ENCODE measurements at regions not wholly inside any gene's neighbourhood (a gene's known extent, or its start where the extent isn't known, plus 50 kb on each side); places are given as distances from the start of the nearest gene placed in this dataset.

DNA sequence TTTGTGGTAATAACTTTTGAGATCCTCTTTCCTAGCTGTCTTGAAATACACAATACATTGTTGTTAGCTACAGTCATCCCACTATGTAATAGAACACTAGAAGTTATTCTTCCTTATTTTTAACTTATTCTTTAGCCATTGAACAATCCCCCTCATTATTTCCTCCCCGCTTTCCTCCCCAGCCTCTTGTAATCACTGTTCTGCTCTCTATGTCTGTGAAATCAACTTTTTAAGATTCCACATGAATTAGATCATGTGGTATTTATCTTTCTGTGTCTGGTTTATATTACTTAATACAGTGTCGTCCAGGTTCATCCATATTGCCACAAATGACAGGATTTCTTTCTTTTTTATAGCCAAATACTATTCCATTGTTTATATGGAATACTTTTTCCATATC lies 72.9 kb downstream of the SLC10A2 start:
- H3K27ac Mint-ChIP-seq: no peak overlapping the region
- no peaks in the 10 kb centered on the region for H3K27me3 Mint-ChIP-seq
- no peak for DNase-seq
- no peaks in the 10 kb centered on the region for H3K36me3 Mint-ChIP-seq (ENCODE audit: insufficient read depth)
- ATAC-seq (replicated peaks): no peak
- H3K4me1 Mint-ChIP-seq (ENCODE audit: low read depth in 2 of 2): no peaks in the 10 kb centered on the region
- peaks cover 0 to 3% of the 10 kb centered on the region in 2 donors for H3K9me3 Mint-ChIP-seq
- H3K4me3 Mint-ChIP-seq: no peak overlapping the region

DNA sequence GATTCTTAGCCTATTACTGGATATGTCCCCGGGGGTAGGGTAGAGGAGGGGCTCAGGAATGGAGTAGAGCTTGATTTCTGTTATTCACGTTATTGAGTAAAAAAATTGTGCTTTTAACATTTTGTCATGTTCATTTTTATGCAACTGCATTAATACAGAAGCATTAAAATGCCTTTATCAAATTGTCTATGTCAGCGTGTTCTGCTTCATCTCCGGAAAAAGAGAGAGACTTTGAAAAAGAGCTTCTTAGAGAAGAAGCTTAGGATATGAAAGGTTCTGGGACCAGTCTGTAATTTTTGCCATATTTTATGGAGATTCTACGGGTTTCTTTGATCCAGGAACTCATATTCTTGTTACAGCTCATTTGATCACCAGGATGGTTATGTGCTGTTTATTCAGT lies 82.0 kb downstream of the SLC10A2 start:
- Mint-ChIP-seq H3K36me3 (ENCODE audit: insufficient read depth) (no peaks in the 10 kb centered on the region), H3K9me3 (peaks cover 0 to 10% of the 10 kb centered on the region in 2 donors), H3K27me3 (peaks cover 17 to 21% of the 10 kb centered on the region in 2 donors), H3K4me3 (no peak overlapping the region), H3K4me1 (ENCODE audit: low read depth in 2 of 2) (no peaks in the 10 kb centered on the region), H3K27ac (no peak overlapping the region)
- DNase-seq (no peak), ATAC-seq (replicated peaks) (no peak)

- Mint-ChIP-seq H3K27me3 (peaks cover 17 to 21% of the 10 kb centered on the region in 2 donors), H3K9me3 (peaks cover 0 to 8% of the 10 kb centered on the region in 2 donors), H3K4me1 (ENCODE audit: low read depth in 2 of 2) (no peaks in the 10 kb centered on the region), H3K36me3 (ENCODE audit: insufficient read depth) (no peaks in the 10 kb centered on the region), H3K4me3 (no peak overlapping the region), H3K27ac (no peak overlapping the region)
- no peak for ATAC-seq (replicated peaks)
- DNase-seq: no peak
These were observed 82.7 kb downstream of the SLC10A2 start for GRCh38 chr13:102983496-102983895.

DNA sequence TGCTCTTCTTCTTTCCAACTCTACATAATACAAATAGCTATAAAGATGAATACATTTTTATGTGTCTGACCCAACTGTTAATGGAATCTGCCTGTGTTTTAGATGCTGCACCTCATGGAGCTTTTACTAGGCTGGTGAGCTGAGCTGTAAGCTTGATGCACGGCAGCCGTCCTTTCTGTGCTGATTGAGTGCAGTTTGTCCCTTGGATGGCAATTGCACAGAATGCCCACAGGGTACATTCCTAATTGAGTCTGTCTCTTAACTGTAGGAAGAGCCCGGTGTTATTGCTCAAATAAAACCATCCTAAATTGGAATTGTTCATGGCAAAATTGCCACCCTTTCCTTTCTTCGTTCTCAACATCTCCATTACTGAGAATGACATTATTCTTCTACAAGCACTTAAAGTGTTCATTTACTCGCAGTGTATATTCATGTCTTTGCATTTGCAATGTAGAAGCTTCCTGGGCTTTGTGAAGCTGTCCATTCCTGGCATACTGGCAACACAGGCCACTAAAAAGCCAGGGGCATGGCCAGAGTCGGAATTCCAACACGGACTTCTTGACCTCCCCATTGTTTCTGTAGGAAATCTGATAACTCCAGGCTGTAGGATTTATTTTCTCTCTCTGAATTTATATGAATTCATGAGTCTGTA lies 85.8 kb downstream of the SLC10A2 start:
- ATAC-seq (replicated peaks): no peak
- Mint-ChIP-seq H3K27ac (no peak overlapping the region), H3K9me3 (peaks cover 0 to 2% of the 10 kb centered on the region in 2 donors), H3K27me3 (peaks cover 18 to 21% of the 10 kb centered on the region in 2 donors), H3K4me3 (no peak overlapping the region), H3K36me3 (ENCODE audit: insufficient read depth) (no peaks in the 10 kb centered on the region), H3K4me1 (ENCODE audit: low read depth in 2 of 2) (no peaks in the 10 kb centered on the region)
- no peak for DNase-seq

DNA sequence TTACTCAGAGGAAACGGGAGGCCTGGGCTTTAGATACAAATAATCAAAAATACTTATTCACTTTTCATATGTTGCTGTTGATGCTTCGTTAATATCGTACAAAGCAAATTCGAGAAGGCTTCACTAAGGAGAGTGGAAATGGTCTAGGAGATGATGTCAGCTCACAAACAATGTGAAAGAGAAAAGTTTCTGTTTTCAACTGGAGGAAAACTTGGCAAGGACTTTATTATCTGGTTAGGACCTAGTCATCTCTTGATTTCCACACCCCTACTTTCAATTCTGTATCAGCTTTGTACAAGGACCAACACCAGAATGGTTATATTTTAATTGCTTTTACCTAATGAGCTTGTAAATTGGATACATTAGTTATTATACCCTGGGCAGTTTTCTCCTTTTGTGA lies 88.0 kb downstream of the SLC10A2 start:
- Mint-ChIP-seq H3K4me1 (ENCODE audit: low read depth in 2 of 2) (no peaks in the 10 kb centered on the region), H3K36me3 (ENCODE audit: insufficient read depth) (no peaks in the 10 kb centered on the region), H3K9me3 (peaks cover 0 to 2% of the 10 kb centered on the region in 2 donors), H3K27ac (no peak overlapping the region), H3K27me3 (peaks cover 28 to 29% of the 10 kb centered on the region in 2 donors), H3K4me3 (no peak overlapping the region)
- DNase-seq (no peak), ATAC-seq (replicated peaks) (no peak)

DNA sequence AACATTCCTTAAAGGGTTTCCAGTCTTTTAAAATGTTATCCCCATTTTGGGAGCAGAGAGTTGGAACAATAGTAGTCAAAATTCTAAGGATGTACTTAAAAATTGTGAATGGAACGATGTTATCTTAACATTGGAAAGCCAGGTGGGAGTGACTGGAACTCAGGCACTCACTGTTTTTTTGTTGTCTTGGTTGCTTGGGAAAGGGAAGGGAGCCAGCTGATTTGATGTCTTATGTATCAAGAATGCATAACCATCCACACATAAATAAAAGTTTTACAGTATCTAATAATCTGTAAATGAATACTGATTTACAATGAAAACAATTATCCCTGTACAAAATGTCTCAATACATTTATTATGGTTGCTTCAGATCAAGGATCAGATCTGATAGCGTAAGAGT lies 88.7 kb downstream of the SLC10A2 start:
- Mint-ChIP-seq H3K27me3 (peaks cover 22 to 28% of the 10 kb centered on the region in 2 donors), H3K9me3 (no peaks in the 10 kb centered on the region), H3K27ac (no peak overlapping the region), H3K36me3 (ENCODE audit: insufficient read depth) (no peaks in the 10 kb centered on the region), H3K4me1 (ENCODE audit: low read depth in 2 of 2) (no peaks in the 10 kb centered on the region), H3K4me3 (no peak overlapping the region)
- DNase-seq: no peak
- ATAC-seq (replicated peaks): no peak

DNA sequence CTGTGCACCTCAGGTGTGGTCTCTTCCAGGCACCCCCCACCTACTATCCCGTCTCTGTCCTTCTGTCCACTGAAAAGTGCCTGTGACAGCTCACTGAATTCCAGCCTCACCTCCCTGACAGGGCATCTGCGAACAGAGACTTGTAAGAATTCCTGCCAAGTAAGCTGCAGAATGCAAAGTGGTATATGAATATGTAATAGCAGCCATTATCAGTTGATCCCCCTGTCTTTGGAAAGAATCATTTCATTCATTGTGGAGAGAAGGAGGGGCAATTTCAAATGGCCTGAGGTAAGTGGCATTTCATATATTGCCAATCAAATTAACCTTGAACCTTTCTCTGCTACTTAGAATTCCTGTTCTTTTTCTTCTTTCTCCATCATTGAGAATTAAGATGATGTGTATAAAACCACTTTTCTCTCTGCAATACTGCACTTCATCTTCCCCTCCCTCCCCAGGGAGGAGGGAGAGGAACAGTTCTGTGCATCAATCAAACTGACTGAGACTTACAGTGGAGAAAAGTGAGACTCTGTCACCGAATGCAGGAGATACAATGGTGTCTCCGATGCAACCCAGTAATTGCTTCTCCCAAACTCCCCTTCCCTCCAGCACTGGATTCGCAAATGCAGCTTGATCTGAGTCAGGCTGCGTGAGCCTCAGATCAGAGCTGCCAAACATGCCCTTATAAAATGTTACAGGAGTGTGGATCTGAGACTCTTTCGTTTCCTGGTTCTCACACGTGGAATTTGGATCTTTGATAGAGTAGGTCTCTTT lies 91.7 kb downstream of the SLC10A2 start:
- Mint-ChIP-seq H3K4me3 (no peak overlapping the region), H3K36me3 (ENCODE audit: insufficient read depth) (no peaks in the 10 kb centered on the region), H3K4me1 (ENCODE audit: low read depth in 2 of 2) (no peaks in the 10 kb centered on the region), H3K27me3 (peaks cover 12 to 21% of the 10 kb centered on the region in 2 donors), H3K9me3 (no peaks in the 10 kb centered on the region), H3K27ac (no peak overlapping the region)
- ATAC-seq (replicated peaks) (no peak), DNase-seq (no peak)

- Mint-ChIP-seq H3K4me3 (no peak overlapping the region), H3K9me3 (no peaks in the 10 kb centered on the region), H3K4me1 (ENCODE audit: low read depth in 2 of 2) (no peaks in the 10 kb centered on the region), H3K27me3 (peaks cover 9 to 20% of the 10 kb centered on the region in 2 donors), H3K36me3 (ENCODE audit: insufficient read depth) (no peaks in the 10 kb centered on the region), H3K27ac (no peak overlapping the region)
- DNase-seq (no peak), ATAC-seq (replicated peaks) (no peak)
These were observed 94.0 kb downstream of the SLC10A2 start for GRCh38 chr13:102972191-102972590.

GRCh38 chr13:102970542-102970941 lies 95.7 kb downstream of the SLC10A2 start:
- ATAC-seq (replicated peaks) (no peak), DNase-seq (no peak)
- Mint-ChIP-seq H3K27ac (no peak overlapping the region), H3K4me3 (no peak overlapping the region), H3K36me3 (ENCODE audit: insufficient read depth) (no peaks in the 10 kb centered on the region), H3K9me3 (no peaks in the 10 kb centered on the region), H3K27me3 (peaks cover 10 to 20% of the 10 kb centered on the region in 2 donors), H3K4me1 (ENCODE audit: low read depth in 2 of 2) (no peaks in the 10 kb centered on the region)

DNA sequence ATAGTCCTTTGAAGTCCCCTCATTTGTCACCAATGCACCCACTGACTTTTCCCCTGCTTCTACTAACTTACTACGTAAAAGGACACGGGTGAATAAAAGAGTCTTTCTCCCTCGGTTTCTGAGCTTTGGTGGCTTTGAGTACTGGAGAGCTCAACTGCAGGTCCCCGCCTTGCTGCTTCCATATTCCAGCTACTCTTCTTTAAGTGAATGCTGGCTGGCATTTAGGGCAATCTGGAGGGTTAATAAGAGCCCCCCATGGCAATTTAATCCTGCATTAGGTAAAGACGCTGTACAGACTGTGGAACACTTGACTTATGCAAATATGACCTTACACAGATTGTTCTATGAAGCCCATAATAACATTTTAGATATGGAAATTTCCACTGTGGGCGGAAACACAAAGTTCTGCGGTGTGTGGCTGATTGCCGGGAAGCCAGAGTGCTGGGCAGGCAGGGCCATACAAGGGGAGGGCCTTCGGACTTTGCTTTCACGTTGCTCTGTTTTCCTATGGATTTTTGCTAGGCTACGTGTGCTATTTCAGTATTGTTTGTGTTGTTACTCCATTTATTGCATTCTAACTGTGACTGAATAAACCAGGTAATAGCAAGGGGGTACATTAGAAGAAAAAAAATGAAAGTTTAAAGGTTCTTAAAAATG lies 97.5 kb downstream of the SLC10A2 start:
- ATAC-seq (replicated peaks) (no peak), DNase-seq (no peak)
- Mint-ChIP-seq H3K4me3 (no peak overlapping the region), H3K27ac (no peak overlapping the region), H3K4me1 (ENCODE audit: low read depth in 2 of 2) (no peaks in the 10 kb centered on the region), H3K9me3 (no peaks in the 10 kb centered on the region), H3K27me3 (peaks cover 13 to 15% of the 10 kb centered on the region in 2 donors), H3K36me3 (ENCODE audit: insufficient read depth) (no peaks in the 10 kb centered on the region)

GRCh38 chr13:102965802-102966201 lies 100.4 kb downstream of the SLC10A2 start:
- ATAC-seq (replicated peaks) (no peak), DNase-seq (no peak)
- no peak overlapping the region for H3K4me3 Mint-ChIP-seq
- no peaks in the 10 kb centered on the region for H3K4me1 Mint-ChIP-seq (ENCODE audit: low read depth in 2 of 2)
- no peaks in the 10 kb centered on the region for H3K36me3 Mint-ChIP-seq (ENCODE audit: insufficient read depth)
- H3K27ac Mint-ChIP-seq: no peak overlapping the region
- H3K9me3 Mint-ChIP-seq: no peaks in the 10 kb centered on the region
- H3K27me3 Mint-ChIP-seq: peaks cover 15 to 31% of the 10 kb centered on the region in 2 donors

GRCh38 chr13:102962430-102962829 lies 103.8 kb downstream of the SLC10A2 start:
- Mint-ChIP-seq H3K4me3 (no peak overlapping the region), H3K27ac (no peak overlapping the region), H3K4me1 (ENCODE audit: low read depth in 2 of 2) (no peaks in the 10 kb centered on the region), H3K9me3 (no peaks in the 10 kb centered on the region), H3K36me3 (ENCODE audit: insufficient read depth) (no peaks in the 10 kb centered on the region), H3K27me3 (peaks cover 15 to 41% of the 10 kb centered on the region in 2 donors)
- DNase-seq (no peak), ATAC-seq (replicated peaks) (no peak)

GRCh38 chr13:102960959-102961358 lies 105.3 kb downstream of the SLC10A2 start:
- no peak for DNase-seq
- H3K4me1 Mint-ChIP-seq (ENCODE audit: low read depth in 2 of 2): no peaks in the 10 kb centered on the region
- H3K36me3 Mint-ChIP-seq (ENCODE audit: insufficient read depth): no peaks in the 10 kb centered on the region
- no peak for ATAC-seq (replicated peaks)
- H3K27ac Mint-ChIP-seq: no peak overlapping the region
- no peaks in the 10 kb centered on the region for H3K9me3 Mint-ChIP-seq
- no peak overlapping the region for H3K4me3 Mint-ChIP-seq
- peaks cover 15 to 41% of the 10 kb centered on the region in 2 donors for H3K27me3 Mint-ChIP-seq

GRCh38 chr13:102956449-102956848 lies 109.8 kb downstream of the SLC10A2 start:
- Mint-ChIP-seq H3K27ac (no peak overlapping the region), H3K4me3 (no peak overlapping the region), H3K9me3 (no peaks in the 10 kb centered on the region), H3K27me3 (peaks cover 19 to 31% of the 10 kb centered on the region in 2 donors), H3K4me1 (ENCODE audit: low read depth in 2 of 2) (no peaks in the 10 kb centered on the region), H3K36me3 (ENCODE audit: insufficient read depth) (no peaks in the 10 kb centered on the region)
- DNase-seq (no peak), ATAC-seq (replicated peaks) (no peak)
